ENCODE measurements at regions not wholly inside any gene's neighbourhood (a gene's known extent, or its start where the extent isn't known, plus 50 kb on each side); places are given as distances from the start of the nearest gene placed in this dataset.

DNA sequence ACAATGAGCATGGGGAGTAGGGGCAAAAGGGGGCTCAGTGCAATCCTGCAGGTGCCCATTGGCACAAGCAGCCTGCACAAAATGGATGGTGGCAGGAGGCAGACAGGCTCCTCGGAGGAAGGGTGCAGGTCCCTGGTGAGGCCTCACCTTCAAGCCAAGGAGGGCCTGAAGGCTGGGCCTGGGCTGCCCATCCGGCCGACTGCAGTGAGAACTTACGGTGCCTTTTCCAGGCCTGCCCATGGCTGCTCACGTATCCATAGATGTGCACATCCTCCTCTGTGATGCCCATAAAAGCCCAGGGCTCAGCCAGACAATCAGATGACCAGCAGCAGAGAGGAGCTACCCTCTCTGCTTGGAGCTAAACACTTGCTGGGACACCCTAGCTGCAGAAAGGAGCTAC, 1089.8 kb downstream of the PCDH18 start:
- TF ChIP-seq ATF3 (IDR thresholded peaks at IDR 0.05; ENCODE audit: borderline replicate concordance, extremely low read depth, low read depth, low read length) (no peak), RAD21 (IDR thresholded peaks at IDR 0.05; ENCODE audit: insufficient read depth, low read depth, low read length) (no peak), BHLHE40 (IDR thresholded peaks at IDR 0.05; ENCODE audit: borderline replicate concordance in 1 of 2, low read depth in 2 of 2, low read length in 1 of 2) (no peak), REST (IDR thresholded peaks at IDR 0.05; ENCODE audit: low read depth, low read length) (no peak), WRNIP1 (IDR thresholded peaks at IDR 0.05; ENCODE audit: borderline replicate concordance, low read depth, low read length) (no peak)
